PFSK-1 (cell line): ENCODE measurements at regions not wholly inside any gene's neighbourhood (a gene's known extent, or its start where the extent isn't known, plus 50 kb on each side); places are given as distances from the start of the nearest gene placed in this dataset.

Experiments
- FOXP2 ChIP-seq: optimal IDR thresholded peaks from 2 replicates; pipeline ENCODE3; 2011; ENCODE audit warnings: borderline replicate concordance, control low read depth, inconsistent platforms; ENCODE audit not compliant: insufficient read depth; ENCODE audit errors: extremely low read length, extremely low read depth
- POLR2AphosphoS5 ChIP-seq: IDR thresholded peaks from 2 replicates; pipeline ENCODE4 v1.6.1; 2012; ENCODE audit warnings: low read depth, mild to moderate bottlenecking, control low read depth, low read length, moderate library complexity
- SIN3A ChIP-seq: IDR thresholded peaks from 2 replicates; pipeline ENCODE4 v1.6.1; 2012; ENCODE audit warnings: mild to moderate bottlenecking, low read length, moderate library complexity, borderline replicate concordance; ENCODE audit not compliant: insufficient read depth
- TAF1 ChIP-seq: IDR thresholded peaks from 2 replicates; pipeline ENCODE4 v1.6.1; 2012; ENCODE audit warnings: low read length, control low read depth, borderline replicate concordance; ENCODE audit not compliant: insufficient read depth
- TF ChIP-seq, protein P1 (sequence below), 2 experiments: IDR thresholded peaks; 2 replicates each; pipeline versions ENCODE4 v1.6.1 to v1.8.0; 2011 to 2012; ENCODE audit warnings: low read depth in 2 of 2, low read length in 2 of 2, control low read depth in 1 of 2, inconsistent platforms in 1 of 2, mild to moderate bottlenecking in 1 of 2, moderate library complexity in 1 of 2; ENCODE audit not compliant: insufficient read depth in 1 of 2

DNA sequence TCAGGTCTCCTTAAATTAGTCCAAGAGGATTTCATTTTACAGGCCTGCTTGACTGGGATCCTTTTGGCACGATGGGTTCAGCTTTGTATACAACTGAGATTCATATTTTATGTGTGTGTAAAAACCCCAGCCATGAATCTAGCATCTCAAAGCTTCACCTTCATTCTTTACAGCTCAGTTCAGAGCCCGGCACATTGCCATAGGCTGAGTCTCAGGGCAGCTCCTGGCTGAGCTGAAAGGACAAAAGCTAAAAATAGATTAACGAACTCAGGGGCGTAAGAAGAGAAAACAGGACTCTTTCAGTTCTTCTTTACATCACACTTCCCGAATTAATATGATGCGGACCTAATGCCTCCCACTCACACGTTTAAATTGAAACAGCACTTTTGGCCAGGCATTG, 262.8 kb upstream of the PBX1 start:
- TF ChIP-seq POLR2AphosphoS5 (no peak), FOXP2 (no peak), SIN3A (no peak), TAF1 (no peak)
- TF ChIP-seq, protein P1, sequence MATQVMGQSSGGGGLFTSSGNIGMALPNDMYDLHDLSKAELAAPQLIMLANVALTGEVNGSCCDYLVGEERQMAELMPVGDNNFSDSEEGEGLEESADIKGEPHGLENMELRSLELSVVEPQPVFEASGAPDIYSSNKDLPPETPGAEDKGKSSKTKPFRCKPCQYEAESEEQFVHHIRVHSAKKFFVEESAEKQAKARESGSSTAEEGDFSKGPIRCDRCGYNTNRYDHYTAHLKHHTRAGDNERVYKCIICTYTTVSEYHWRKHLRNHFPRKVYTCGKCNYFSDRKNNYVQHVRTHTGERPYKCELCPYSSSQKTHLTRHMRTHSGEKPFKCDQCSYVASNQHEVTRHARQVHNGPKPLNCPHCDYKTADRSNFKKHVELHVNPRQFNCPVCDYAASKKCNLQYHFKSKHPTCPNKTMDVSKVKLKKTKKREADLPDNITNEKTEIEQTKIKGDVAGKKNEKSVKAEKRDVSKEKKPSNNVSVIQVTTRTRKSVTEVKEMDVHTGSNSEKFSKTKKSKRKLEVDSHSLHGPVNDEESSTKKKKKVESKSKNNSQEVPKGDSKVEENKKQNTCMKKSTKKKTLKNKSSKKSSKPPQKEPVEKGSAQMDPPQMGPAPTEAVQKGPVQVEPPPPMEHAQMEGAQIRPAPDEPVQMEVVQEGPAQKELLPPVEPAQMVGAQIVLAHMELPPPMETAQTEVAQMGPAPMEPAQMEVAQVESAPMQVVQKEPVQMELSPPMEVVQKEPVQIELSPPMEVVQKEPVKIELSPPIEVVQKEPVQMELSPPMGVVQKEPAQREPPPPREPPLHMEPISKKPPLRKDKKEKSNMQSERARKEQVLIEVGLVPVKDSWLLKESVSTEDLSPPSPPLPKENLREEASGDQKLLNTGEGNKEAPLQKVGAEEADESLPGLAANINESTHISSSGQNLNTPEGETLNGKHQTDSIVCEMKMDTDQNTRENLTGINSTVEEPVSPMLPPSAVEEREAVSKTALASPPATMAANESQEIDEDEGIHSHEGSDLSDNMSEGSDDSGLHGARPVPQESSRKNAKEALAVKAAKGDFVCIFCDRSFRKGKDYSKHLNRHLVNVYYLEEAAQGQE (IDR thresholded peaks at IDR 0.05; ENCODE audit: insufficient read depth in 1 of 2, low read depth in 2 of 2, low read length in 2 of 2): no peak

DNA sequence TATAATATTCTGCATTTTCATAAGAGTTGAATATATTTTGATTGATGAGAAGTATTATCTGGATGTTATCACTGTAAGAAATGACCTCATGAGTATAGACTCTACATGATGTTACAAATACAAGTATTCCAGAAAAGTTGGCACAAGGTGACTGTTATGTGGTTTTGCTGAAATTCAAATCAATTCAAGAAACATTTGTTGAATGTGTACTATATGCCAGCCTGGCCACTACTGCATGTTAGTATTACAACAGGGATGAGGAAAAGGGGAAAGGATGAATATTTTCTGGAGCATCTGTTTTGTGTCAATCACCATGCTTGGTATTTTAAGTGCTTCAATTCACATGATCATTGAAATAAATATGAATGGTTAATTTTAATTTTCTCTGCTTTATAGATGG, 250.9 kb upstream of the PBX1 start:
- TF ChIP-seq, protein P1 (IDR thresholded peaks at IDR 0.05; ENCODE audit: insufficient read depth in 1 of 2, low read depth in 2 of 2, low read length in 2 of 2): no peak
- TF ChIP-seq TAF1: no peak
- no peak for TF ChIP-seq POLR2AphosphoS5
- no peak for TF ChIP-seq SIN3A
- no peak for TF ChIP-seq FOXP2

DNA sequence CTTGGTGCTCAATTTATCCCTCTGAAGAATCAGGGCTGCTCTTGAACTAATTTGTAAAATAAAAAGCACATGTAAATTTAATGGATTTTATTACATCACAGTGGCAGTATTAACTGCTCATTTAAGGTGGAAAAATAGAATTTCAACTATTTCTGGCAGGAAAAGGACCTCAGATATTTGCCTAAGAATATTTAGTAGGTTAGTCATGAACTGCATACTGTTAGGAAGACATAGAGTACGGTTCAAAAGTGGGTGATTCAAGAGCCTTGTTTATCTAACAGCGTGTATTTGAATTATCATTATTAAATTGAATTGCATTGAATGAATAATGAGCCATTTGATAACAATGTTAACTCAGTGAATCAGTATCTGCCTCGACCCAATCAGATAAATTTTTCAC, 248.8 kb upstream of the PBX1 start:
- TF ChIP-seq SIN3A (no peak), TAF1 (no peak), FOXP2 (no peak), POLR2AphosphoS5 (no peak)
- TF ChIP-seq, protein P1 (IDR thresholded peaks at IDR 0.05; ENCODE audit: insufficient read depth in 1 of 2, low read depth in 2 of 2, low read length in 2 of 2): no peak

DNA sequence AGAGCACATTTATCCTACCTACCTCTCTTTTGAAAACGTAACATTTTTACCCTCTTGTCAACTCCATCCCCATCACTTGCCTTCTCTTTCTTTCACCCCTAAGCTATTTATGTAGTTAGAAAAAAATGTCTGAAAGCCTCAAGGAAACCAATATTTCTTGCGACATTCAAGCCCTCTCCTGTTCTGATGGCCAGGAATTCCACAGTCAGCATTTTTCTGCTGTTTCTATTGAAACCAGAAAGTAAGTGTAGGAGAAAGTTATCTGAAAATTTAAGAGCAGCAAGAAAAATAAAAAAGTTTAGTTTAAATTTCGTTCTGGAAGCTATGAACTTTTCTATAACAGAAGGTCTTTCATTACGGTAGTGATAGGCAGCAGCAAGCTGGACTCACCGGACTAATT, 247.6 kb upstream of the PBX1 start:
- TF ChIP-seq TAF1: no peak
- no peak for TF ChIP-seq FOXP2
- TF ChIP-seq POLR2AphosphoS5: no peak
- no peak for TF ChIP-seq SIN3A
- TF ChIP-seq, protein P1 (IDR thresholded peaks at IDR 0.05; ENCODE audit: insufficient read depth in 1 of 2, low read depth in 2 of 2, low read length in 2 of 2): no peak

DNA sequence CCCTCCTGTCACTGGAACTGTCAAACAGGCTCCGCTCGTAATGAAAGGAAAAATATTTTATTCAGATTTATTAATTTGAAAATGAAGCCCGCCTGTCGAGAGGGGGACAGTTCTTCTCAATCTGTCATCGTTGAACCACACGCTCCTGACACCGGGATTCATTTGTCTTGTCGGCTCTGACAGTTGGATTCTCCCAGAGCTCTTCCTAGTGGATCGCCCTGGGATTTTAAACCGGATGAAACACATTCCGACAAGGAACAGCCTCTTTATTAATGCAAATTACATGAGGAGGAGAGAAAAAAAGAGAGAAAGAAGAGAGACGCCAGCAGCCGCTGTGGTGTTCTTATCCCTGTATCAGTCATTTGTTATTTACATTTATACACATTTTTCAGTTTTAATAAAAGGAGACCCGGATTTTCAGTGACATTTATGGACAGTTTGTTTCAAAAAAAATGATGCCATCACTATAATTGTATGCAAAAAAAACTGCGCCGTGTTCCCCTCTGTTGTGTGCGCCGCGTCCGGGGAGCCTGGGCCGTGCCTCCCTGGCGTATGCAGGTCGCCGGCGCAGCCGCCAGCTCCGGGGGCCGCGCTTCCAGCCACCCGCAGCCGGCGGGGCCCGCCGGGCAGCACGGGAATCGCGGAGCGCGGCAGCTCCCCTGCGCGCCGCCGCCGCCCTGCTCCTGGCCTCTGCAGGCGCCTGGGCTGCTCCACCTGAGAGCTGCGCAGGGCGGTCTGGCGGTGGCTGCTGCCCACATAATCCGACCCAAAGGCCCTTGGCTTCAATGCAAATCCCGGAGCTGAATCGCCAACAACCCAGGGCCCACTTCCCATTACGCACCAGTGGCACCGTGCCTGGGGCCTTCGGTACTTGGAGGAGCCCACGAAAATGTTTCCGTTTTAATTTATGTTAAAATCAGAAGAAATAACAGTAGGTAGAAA, 237.9 kb upstream of the PBX1 start:
- TF ChIP-seq, protein P1 (IDR thresholded peaks at IDR 0.05; ENCODE audit: insufficient read depth in 1 of 2, low read depth in 2 of 2, low read length in 2 of 2): no peak
